ENCODE measurements at regions not wholly inside any gene's neighbourhood (a gene's known extent, or its start where the extent isn't known, plus 50 kb on each side); places are given as distances from the start of the nearest gene placed in this dataset.

DNA sequence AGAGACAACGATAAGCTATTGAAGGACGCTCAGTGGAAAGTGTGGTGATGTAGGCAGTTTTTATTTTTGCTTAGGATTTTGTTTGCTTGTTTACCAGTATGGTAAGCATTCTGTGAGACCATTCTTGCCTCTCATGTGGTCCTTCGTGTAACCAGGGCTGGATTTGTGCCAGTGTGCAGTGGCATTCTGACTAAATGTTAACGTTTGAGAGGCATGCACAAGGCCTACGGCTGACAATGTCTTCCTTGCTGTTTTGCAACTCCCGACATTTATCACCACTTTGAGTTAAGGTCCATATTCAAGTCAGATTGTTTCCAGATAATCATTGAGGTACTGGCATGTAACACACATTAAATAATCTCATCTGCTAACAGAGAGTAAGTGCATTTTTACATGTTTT, 102.3 kb upstream of the BCAT1 start:
- TF ChIP-seq, protein P1, sequence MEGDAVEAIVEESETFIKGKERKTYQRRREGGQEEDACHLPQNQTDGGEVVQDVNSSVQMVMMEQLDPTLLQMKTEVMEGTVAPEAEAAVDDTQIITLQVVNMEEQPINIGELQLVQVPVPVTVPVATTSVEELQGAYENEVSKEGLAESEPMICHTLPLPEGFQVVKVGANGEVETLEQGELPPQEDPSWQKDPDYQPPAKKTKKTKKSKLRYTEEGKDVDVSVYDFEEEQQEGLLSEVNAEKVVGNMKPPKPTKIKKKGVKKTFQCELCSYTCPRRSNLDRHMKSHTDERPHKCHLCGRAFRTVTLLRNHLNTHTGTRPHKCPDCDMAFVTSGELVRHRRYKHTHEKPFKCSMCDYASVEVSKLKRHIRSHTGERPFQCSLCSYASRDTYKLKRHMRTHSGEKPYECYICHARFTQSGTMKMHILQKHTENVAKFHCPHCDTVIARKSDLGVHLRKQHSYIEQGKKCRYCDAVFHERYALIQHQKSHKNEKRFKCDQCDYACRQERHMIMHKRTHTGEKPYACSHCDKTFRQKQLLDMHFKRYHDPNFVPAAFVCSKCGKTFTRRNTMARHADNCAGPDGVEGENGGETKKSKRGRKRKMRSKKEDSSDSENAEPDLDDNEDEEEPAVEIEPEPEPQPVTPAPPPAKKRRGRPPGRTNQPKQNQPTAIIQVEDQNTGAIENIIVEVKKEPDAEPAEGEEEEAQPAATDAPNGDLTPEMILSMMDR (IDR thresholded peaks at IDR 0.05): no peak
- TF ChIP-seq POLR2AphosphoS5 (IDR thresholded peaks at IDR 0.05) (no peak), POLR2A (IDR thresholded peaks at IDR 0.05) (no peak)

Data from breast epithelium (tissue), 3 donors.